ENCODE measurements at regions not wholly inside any gene's neighbourhood (a gene's known extent, or its start where the extent isn't known, plus 50 kb on each side); places are given as distances from the start of the nearest gene placed in this dataset.

DNA sequence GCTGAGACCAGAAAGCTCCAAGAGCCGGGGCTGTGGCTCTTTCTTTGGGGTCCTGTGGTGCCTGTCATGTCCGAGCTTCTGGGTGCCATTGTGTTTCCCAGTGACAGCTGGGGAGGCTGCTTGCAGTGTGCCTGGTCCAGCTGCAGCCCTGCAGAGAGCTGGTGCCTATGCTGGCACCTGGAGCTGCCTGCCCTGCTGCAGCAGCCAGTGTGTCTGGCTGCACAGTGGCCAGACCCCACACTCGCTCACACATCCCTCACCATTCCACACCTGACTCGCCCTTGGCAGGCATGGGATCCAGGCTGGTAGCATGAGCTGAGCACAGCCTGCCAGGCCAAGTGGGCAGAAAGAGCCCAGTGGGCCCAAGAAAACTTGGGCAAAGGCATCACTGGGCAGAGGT, 635.1 kb upstream of the SEMA3D start:
- intact Hi-C loops (cut with DNase I): no loop called here
- no peak for DNase-seq
- WGBS, 2 donors: 85 to 93% methylated on average over 3 to 4 of the region's 4 CpGs

DNA sequence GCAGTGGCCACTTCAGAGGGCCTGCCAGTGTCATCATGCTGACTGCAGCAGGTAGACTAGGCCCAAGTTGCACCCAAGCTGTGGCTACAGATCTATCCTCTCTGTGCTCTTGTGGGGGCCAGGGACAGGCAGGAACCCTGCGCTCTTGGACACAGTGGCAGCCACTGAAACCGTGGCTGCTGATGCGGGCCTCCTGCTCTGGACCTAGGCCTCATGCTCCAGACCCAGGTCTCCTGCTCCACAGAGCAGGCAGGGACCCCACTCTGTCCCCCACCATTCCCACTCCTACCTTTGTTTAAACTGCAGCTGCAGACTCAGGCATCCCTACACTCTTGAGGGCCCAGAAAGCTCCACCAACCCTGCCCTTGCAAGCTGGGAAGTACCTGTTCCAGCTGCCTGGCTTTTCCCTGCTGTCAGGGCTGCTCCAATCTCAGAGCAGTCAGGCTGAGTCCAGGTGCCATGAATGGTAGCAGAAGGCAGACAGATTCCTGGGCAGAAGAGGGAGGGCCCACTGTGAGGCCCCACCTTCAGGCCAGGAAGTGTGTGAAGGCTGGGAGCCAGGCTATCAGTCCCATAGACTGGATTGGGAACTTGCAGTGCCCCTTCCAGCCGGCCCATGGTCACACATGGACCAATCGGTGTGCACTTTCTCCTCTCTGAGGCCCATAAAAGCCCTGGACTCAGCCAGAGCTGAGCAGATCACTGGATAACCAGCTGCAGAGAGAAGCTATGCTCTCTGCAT, 634.0 kb upstream of the SEMA3D start:
- DNase-seq: no peak
- no peaks in the 10 kb centered on the region for H3K4me1 ChIP-seq
- no peak overlapping the region for H3K27ac ChIP-seq
- no peaks in the 10 kb centered on the region for H3K9me3 ChIP-seq
- no peak for TF ChIP-seq POLR2A (IDR thresholded peaks at IDR 0.05)
- TF ChIP-seq, protein P1, sequence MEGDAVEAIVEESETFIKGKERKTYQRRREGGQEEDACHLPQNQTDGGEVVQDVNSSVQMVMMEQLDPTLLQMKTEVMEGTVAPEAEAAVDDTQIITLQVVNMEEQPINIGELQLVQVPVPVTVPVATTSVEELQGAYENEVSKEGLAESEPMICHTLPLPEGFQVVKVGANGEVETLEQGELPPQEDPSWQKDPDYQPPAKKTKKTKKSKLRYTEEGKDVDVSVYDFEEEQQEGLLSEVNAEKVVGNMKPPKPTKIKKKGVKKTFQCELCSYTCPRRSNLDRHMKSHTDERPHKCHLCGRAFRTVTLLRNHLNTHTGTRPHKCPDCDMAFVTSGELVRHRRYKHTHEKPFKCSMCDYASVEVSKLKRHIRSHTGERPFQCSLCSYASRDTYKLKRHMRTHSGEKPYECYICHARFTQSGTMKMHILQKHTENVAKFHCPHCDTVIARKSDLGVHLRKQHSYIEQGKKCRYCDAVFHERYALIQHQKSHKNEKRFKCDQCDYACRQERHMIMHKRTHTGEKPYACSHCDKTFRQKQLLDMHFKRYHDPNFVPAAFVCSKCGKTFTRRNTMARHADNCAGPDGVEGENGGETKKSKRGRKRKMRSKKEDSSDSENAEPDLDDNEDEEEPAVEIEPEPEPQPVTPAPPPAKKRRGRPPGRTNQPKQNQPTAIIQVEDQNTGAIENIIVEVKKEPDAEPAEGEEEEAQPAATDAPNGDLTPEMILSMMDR (IDR thresholded peaks at IDR 0.05): no peak
- 83 to 100% methylated on average over 3 to 5 of the region's 5 CpGs for WGBS, 2 donors
- H3K4me3 ChIP-seq (replicated peaks in 1 of 3): no peak overlapping the region
- no peaks in the 10 kb centered on the region for H3K36me3 ChIP-seq
- no peaks in the 10 kb centered on the region for H3K27me3 ChIP-seq
- intact Hi-C loops (cut with DNase I): no loop called here

More for the DNA sequence above, 635.1 kb upstream of the SEMA3D start:
- Histone ChIP-seq H3K9me3 (no peaks in the 10 kb centered on the region), H3K36me3 (no peaks in the 10 kb centered on the region), H3K4me1 (no peaks in the 10 kb centered on the region), H3K27ac (no peak overlapping the region), H3K4me3 (replicated peaks in 1 of 3) (no peak overlapping the region), H3K27me3 (no peaks in the 10 kb centered on the region)
- TF ChIP-seq, protein P1 (IDR thresholded peaks at IDR 0.05): no peak
- no peak for TF ChIP-seq POLR2A (IDR thresholded peaks at IDR 0.05)

DNA sequence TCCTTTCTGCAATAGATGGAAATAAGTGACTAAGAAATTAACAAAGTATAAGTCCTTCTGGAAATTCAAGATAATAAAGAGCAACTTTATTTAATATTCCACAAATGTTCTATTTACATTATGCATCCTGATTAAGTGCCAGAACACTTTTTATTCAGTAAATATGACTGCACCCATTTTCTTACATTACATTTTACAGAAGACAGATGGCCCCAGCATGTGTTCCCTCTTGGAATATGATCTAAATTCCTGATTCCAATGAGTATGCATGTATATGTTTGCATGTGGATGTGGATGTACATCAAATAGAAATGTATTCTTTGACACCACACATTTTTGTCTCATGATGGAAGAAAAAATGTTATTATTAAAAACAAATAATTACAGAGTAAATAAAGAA, 628.7 kb upstream of the SEMA3D start:
- H3K9me3 ChIP-seq: no peaks in the 10 kb centered on the region
- no peak for DNase-seq
- no peaks in the 10 kb centered on the region for H3K4me1 ChIP-seq
- intact Hi-C loops (cut with DNase I): no loop called here
- H3K27me3 ChIP-seq: no peaks in the 10 kb centered on the region
- no peaks in the 10 kb centered on the region for H3K36me3 ChIP-seq
- no peak overlapping the region for H3K27ac ChIP-seq
- no peak for TF ChIP-seq POLR2A (IDR thresholded peaks at IDR 0.05)
- TF ChIP-seq, protein P1 (IDR thresholded peaks at IDR 0.05): no peak
- H3K4me3 ChIP-seq (replicated peaks in 1 of 3): no peak overlapping the region

GRCh38 chr7:85806321-85806720, 619.5 kb upstream of the SEMA3D start:
- TF ChIP-seq, protein P1 (IDR thresholded peaks at IDR 0.05): no peak
- no peak for TF ChIP-seq POLR2A (IDR thresholded peaks at IDR 0.05)
- H3K27me3 ChIP-seq: no peaks in the 10 kb centered on the region
- intact Hi-C loops (cut with DNase I): no loop called here
- H3K4me1 ChIP-seq: no peaks in the 10 kb centered on the region
- H3K4me3 ChIP-seq (replicated peaks in 1 of 3): no peak overlapping the region
- H3K9me3 ChIP-seq: no peaks in the 10 kb centered on the region
- no peak overlapping the region for H3K27ac ChIP-seq
- H3K36me3 ChIP-seq: no peaks in the 10 kb centered on the region
- DNase-seq: no peak

DNA sequence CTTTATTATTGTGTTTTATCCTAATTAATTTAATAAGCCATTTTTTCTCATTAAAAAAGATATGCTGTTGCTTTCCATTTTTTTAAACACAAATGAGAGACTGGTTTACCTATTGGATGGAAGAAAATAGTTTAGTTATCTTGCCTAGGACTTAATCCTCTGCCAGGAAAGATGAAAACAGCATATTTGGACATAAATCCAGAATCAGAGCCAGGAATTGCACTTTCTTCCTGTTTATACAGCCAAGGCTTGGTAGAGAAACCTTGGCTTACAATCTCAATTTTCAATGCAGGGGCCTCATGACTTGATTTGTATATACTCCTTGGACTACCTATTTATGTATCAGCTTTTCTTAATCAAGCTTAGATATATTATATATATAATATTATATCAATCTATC, 618.8 kb upstream of the SEMA3D start:
- Histone ChIP-seq H3K4me1 (no peaks in the 10 kb centered on the region), H3K36me3 (no peaks in the 10 kb centered on the region), H3K27ac (no peak overlapping the region), H3K4me3 (replicated peaks in 1 of 3) (no peak overlapping the region), H3K9me3 (no peaks in the 10 kb centered on the region), H3K27me3 (no peaks in the 10 kb centered on the region)
- TF ChIP-seq, protein P1 (IDR thresholded peaks at IDR 0.05): no peak
- TF ChIP-seq POLR2A (IDR thresholded peaks at IDR 0.05): no peak
- intact Hi-C loops (cut with DNase I): no loop called here
- DNase-seq: no peak
